ENCODE measurements at regions not wholly inside any gene's neighbourhood (a gene's known extent, or its start where the extent isn't known, plus 50 kb on each side); places are given as distances from the start of the nearest gene placed in this dataset.

DNA sequence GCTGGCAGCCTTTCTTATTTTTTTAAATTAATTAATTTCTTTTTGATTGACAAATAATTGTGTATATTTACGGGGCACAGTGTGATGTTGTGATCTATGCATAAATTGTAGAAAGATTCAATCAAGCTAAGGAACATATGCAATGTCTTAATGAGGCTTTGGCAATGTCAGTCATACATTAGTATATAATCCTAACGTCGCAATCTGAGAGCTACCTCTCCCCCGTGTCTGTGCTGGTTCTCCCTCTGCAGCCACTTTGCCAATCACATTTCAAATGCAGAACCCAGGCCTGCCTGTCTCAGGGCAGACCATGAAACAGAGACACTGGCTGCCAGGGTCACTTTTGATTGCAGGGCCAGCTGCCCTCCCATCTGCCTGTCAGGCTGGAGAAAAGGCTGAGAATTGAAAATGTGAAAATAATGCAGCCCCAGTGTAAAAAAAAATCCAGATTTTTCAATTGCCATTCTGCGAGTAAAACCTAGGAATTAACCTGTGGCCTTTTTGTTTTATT is 56.3 kb downstream of the SLC24A2 start:
- Histone ChIP-seq H2AFZ (ENCODE audit: low read depth, low read length, severe bottlenecking) (no peak overlapping the region), H3K36me3 (ENCODE audit: low read length) (no peaks in the 10 kb centered on the region), H3K79me2 (ENCODE audit: insufficient read depth, low read length) (no peaks in the 10 kb centered on the region), H3K27ac (ENCODE audit: low read depth, low read length) (no peak overlapping the region), H3K9me3 (ENCODE audit: insufficient read depth, low read length) (no peaks in the 10 kb centered on the region), H3K9ac (ENCODE audit: low read length) (no peak overlapping the region), H3K4me3 (ENCODE audit: insufficient read depth, low read length, poor library complexity, severe bottlenecking) (no peak overlapping the region), H3K27me3 (ENCODE audit: low read length) (no peaks in the 10 kb centered on the region), H3K9me2 (replicated peaks; ENCODE audit: insufficient read depth, low read length) (no peaks in the 10 kb centered on the region), H3K4me2 (ENCODE audit: low read depth, low read length, poor library complexity, severe bottlenecking) (no peak overlapping the region), H4K20me1 (ENCODE audit: low read depth, low read length) (no peaks in the 10 kb centered on the region), H3F3A (ENCODE audit: insufficient read depth) (no peaks in the 10 kb centered on the region)
- TF ChIP-seq CTCF (IDR thresholded peaks at IDR 0.05; ENCODE audit: insufficient read depth, low read length, poor library complexity, severe bottlenecking) = no peak

- Histone ChIP-seq H2AFZ (ENCODE audit: low read depth, low read length, severe bottlenecking) (no peak overlapping the region), H3K27ac (ENCODE audit: low read depth, low read length) (no peak overlapping the region), H4K20me1 (ENCODE audit: low read depth, low read length) (no peaks in the 10 kb centered on the region), H3K9ac (ENCODE audit: low read length) (no peak overlapping the region), H3K27me3 (ENCODE audit: low read length) (no peaks in the 10 kb centered on the region), H3K9me2 (replicated peaks; ENCODE audit: insufficient read depth, low read length) (no peaks in the 10 kb centered on the region), H3K36me3 (ENCODE audit: low read length) (no peaks in the 10 kb centered on the region), H3F3A (ENCODE audit: insufficient read depth) (no peaks in the 10 kb centered on the region), H3K4me2 (ENCODE audit: low read depth, low read length, poor library complexity, severe bottlenecking) (no peak overlapping the region), H3K9me3 (ENCODE audit: insufficient read depth, low read length) (no peaks in the 10 kb centered on the region), H3K79me2 (ENCODE audit: insufficient read depth, low read length) (no peaks in the 10 kb centered on the region), H3K4me3 (ENCODE audit: insufficient read depth, low read length, poor library complexity, severe bottlenecking) (no peak overlapping the region)
- TF ChIP-seq CTCF (IDR thresholded peaks at IDR 0.05; ENCODE audit: insufficient read depth, low read length, poor library complexity, severe bottlenecking) = no peak
- TF ChIP-seq EZH2phosphoT487 (conservative IDR thresholded peaks at IDR 0.05; ENCODE audit: low read length) = no peak
These were observed 60.7 kb downstream of the SLC24A2 start for GRCh38 chr9:19728101-19728500.

- Histone ChIP-seq H3K4me2 (ENCODE audit: low read depth, low read length, poor library complexity, severe bottlenecking) (no peak overlapping the region), H4K20me1 (ENCODE audit: low read depth, low read length) (no peaks in the 10 kb centered on the region), H3K79me2 (ENCODE audit: insufficient read depth, low read length) (no peaks in the 10 kb centered on the region), H3K4me3 (ENCODE audit: insufficient read depth, low read length, poor library complexity, severe bottlenecking) (no peak overlapping the region), H3F3A (ENCODE audit: insufficient read depth) (no peaks in the 10 kb centered on the region), H3K9me2 (replicated peaks; ENCODE audit: insufficient read depth, low read length) (no peaks in the 10 kb centered on the region), H3K9ac (ENCODE audit: low read length) (no peak overlapping the region), H3K27ac (ENCODE audit: low read depth, low read length) (no peak overlapping the region), H3K27me3 (ENCODE audit: low read length) (no peaks in the 10 kb centered on the region), H2AFZ (ENCODE audit: low read depth, low read length, severe bottlenecking) (no peak overlapping the region), H3K9me3 (ENCODE audit: insufficient read depth, low read length) (no peaks in the 10 kb centered on the region), H3K36me3 (ENCODE audit: low read length) (no peaks in the 10 kb centered on the region)
- TF ChIP-seq CTCF (IDR thresholded peaks at IDR 0.05; ENCODE audit: insufficient read depth, low read length, poor library complexity, severe bottlenecking) (no peak), EZH2phosphoT487 (conservative IDR thresholded peaks at IDR 0.05; ENCODE audit: low read length) (no peak)
These were observed 62.9 kb downstream of the SLC24A2 start for GRCh38 chr9:19725970-19726369.

Data from SU-DHL-6 (cell line).